Stomach (tissue), 4 donors: ENCODE measurements at regions not wholly inside any gene's neighbourhood (a gene's known extent, or its start where the extent isn't known, plus 50 kb on each side); places are given as distances from the start of the nearest gene placed in this dataset.

Experiments
- CTCF ChIP-seq, 7 experiments: fragments of 450-650 bp in 4 of 7; fragments of 200-600 bp in 3 of 7; sonication (generic) in 3 of 7; IDR thresholded peaks; one replicate each; pipeline ENCODE4 v1.5.1; 2016 to 2019; ENCODE audit warnings: antibody characterized with exemption in 7 of 7, control low read depth in 2 of 7, mild to moderate bottlenecking in 1 of 7
- EP300 ChIP-seq: sonication (generic); formaldehyde crosslinking; IDR thresholded peaks from one replicate; pipeline ENCODE4 v1.6.1; 2017; ENCODE audit warnings: antibody characterized with exemption
- POLR2A ChIP-seq, 4 donors: fragments of 450-650 bp; IDR thresholded peaks; one replicate each; pipeline ENCODE4 v1.6.1; 2016; ENCODE audit warnings: antibody characterized with exemption in 4 of 4, control low read depth in 2 of 4, mild to moderate bottlenecking in 1 of 4, moderate library complexity in 1 of 4

GRCh38 chr20:48041078-48041780, 255.9 kb upstream of the SULF2 start:
- TF ChIP-seq CTCF (IDR thresholded peaks at IDR 0.05) = no peak
- TF ChIP-seq POLR2A (IDR thresholded peaks at IDR 0.05) = no peak
- no peak for TF ChIP-seq EP300
